ENCODE measurements at regions not wholly inside any gene's neighbourhood (a gene's known extent, or its start where the extent isn't known, plus 50 kb on each side); places are given as distances from the start of the nearest gene placed in this dataset.

GRCh38 chr13:81697826-81698225 is 1356.9 kb upstream of the SPRY2 start:
- Histone ChIP-seq H3K9me3 (ENCODE audit: low read depth, low read length) (no peaks in the 10 kb centered on the region), H3K9ac (ENCODE audit: insufficient read length) (no peak overlapping the region), H3K4me3 (no peak overlapping the region), H3K36me3 (ENCODE audit: insufficient read depth, low read length) (no peaks in the 10 kb centered on the region), H3K27ac (no peak overlapping the region)
- DNase-seq (ENCODE audit: low read depth, low spot score): no peak
- TF ChIP-seq EZH2 (IDR thresholded peaks at IDR 0.05) (no peak), POLR2AphosphoS5 (IDR thresholded peaks at IDR 0.05; ENCODE audit: borderline replicate concordance, low read depth, low read length) (no peak), FOXP2 (optimal IDR thresholded peaks at IDR 0.05; ENCODE audit: control extremely low read depth, extremely low read length, insufficient read depth) (no peak)

GRCh38 chr13:81686877-81687276 is 1346.0 kb upstream of the SPRY2 start:
- H3K4me3 ChIP-seq: no peak overlapping the region
- no peaks in the 10 kb centered on the region for H3K9me3 ChIP-seq (ENCODE audit: low read depth, low read length)
- DNase-seq (ENCODE audit: low read depth, low spot score): no peak
- TF ChIP-seq FOXP2 (optimal IDR thresholded peaks at IDR 0.05; ENCODE audit: control extremely low read depth, extremely low read length, insufficient read depth) (no peak), POLR2AphosphoS5 (IDR thresholded peaks at IDR 0.05; ENCODE audit: borderline replicate concordance, low read depth, low read length) (no peak), EZH2 (IDR thresholded peaks at IDR 0.05) (no peak)
- no peak overlapping the region for H3K27ac ChIP-seq
- no peaks in the 10 kb centered on the region for H3K36me3 ChIP-seq (ENCODE audit: insufficient read depth, low read length)
- no peak overlapping the region for H3K9ac ChIP-seq (ENCODE audit: insufficient read length)

DNA sequence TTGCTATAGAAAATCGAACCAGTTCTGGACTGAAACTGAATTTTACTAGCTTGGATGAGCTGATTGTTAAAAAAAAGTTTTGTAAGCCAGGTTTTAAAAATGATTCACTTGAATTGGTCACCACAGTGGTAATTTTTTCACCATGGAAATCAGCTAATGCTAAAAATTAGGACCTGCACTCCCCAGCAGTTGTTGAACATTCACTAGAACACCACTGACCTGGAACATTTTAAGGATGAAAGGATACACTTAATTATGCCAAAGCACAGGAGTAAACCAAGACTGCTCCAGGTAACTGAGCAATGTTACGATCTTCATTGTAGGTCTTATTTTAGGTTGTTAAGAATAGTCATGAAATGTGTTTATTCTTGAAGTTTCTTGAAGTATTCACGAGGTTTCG is 1342.6 kb upstream of the SPRY2 start:
- Histone ChIP-seq H3K27ac (no peak overlapping the region), H3K4me3 (no peak overlapping the region), H3K9me3 (ENCODE audit: low read depth, low read length) (no peaks in the 10 kb centered on the region), H3K36me3 (ENCODE audit: insufficient read depth, low read length) (no peaks in the 10 kb centered on the region), H3K9ac (ENCODE audit: insufficient read length) (no peak overlapping the region)
- TF ChIP-seq EZH2 (IDR thresholded peaks at IDR 0.05) (no peak), FOXP2 (optimal IDR thresholded peaks at IDR 0.05; ENCODE audit: control extremely low read depth, extremely low read length, insufficient read depth) (no peak), POLR2AphosphoS5 (IDR thresholded peaks at IDR 0.05; ENCODE audit: borderline replicate concordance, low read depth, low read length) (no peak)
- no peak for DNase-seq (ENCODE audit: low read depth, low spot score)

- Histone ChIP-seq H3K27ac (no peak overlapping the region), H3K9ac (ENCODE audit: insufficient read length) (no peak overlapping the region), H3K9me3 (ENCODE audit: low read depth, low read length) (no peaks in the 10 kb centered on the region), H3K36me3 (ENCODE audit: insufficient read depth, low read length) (no peaks in the 10 kb centered on the region), H3K4me3 (no peak overlapping the region)
- TF ChIP-seq EZH2 (IDR thresholded peaks at IDR 0.05) (no peak), FOXP2 (optimal IDR thresholded peaks at IDR 0.05; ENCODE audit: control extremely low read depth, extremely low read length, insufficient read depth) (no peak), POLR2AphosphoS5 (IDR thresholded peaks at IDR 0.05; ENCODE audit: borderline replicate concordance, low read depth, low read length) (no peak)
- no peak for DNase-seq (ENCODE audit: low read depth, low spot score)
Measured at GRCh38 chr13:81682081-81682630, 1341.2 kb upstream of the SPRY2 start.

DNA sequence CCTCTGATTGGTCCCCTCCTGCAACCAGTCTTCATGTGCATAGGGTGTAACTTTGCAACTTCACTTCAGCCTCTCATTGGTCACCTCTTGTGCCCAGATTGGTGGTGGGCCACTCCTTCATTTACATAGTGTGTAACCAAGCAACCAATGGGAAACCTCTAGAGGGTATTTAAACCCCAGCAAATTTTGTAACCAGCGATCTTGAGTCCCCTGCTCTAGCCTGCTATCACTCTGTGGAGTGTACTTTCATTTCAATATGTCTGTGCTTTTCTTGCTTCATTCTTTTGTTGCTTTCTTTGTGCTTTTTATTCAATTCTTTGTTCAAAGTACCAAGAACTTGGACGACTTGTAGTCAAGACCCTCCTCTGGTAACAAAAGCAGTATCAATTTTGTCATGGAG is 1336.9 kb upstream of the SPRY2 start:
- Histone ChIP-seq H3K36me3 (ENCODE audit: insufficient read depth, low read length) (no peaks in the 10 kb centered on the region), H3K9ac (ENCODE audit: insufficient read length) (no peak overlapping the region), H3K9me3 (ENCODE audit: low read depth, low read length) (no peaks in the 10 kb centered on the region), H3K4me3 (no peak overlapping the region), H3K27ac (no peak overlapping the region)
- TF ChIP-seq EZH2 (IDR thresholded peaks at IDR 0.05) (no peak), POLR2AphosphoS5 (IDR thresholded peaks at IDR 0.05; ENCODE audit: borderline replicate concordance, low read depth, low read length) (no peak), FOXP2 (optimal IDR thresholded peaks at IDR 0.05; ENCODE audit: control extremely low read depth, extremely low read length, insufficient read depth) (no peak)
- no peak for DNase-seq (ENCODE audit: low read depth, low spot score)

DNA sequence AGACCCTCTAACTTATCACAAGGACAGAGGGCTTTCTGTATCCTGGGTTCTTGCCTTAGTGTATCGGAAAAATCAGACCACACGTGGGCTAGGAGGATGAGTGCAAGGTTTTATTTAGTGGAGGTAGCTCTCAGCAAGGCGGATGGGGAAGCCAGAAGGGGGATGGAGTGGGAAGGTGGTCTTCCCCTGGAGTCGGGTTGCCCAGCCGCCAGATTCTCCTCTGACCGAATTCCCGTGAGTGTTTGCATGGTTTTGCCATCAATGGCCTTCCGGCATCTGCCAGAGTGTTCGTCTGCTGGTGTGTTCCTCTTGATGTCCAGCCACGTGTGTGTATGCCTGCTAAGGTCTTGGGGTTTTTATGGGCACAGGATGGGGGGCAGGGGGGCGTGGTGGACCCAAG is 1335.1 kb upstream of the SPRY2 start:
- no peak for TF ChIP-seq EZH2 (IDR thresholded peaks at IDR 0.05)
- no peak for TF ChIP-seq POLR2AphosphoS5 (IDR thresholded peaks at IDR 0.05; ENCODE audit: borderline replicate concordance, low read depth, low read length)
- TF ChIP-seq FOXP2 (optimal IDR thresholded peaks at IDR 0.05; ENCODE audit: control extremely low read depth, extremely low read length, insufficient read depth): no peak
- no peak for DNase-seq (ENCODE audit: low read depth, low spot score)
- Histone ChIP-seq H3K27ac (no peak overlapping the region), H3K36me3 (ENCODE audit: insufficient read depth, low read length) (no peaks in the 10 kb centered on the region), H3K4me3 (no peak overlapping the region), H3K9me3 (ENCODE audit: low read depth, low read length) (no peaks in the 10 kb centered on the region), H3K9ac (ENCODE audit: insufficient read length) (no peak overlapping the region)

- TF ChIP-seq POLR2AphosphoS5 (IDR thresholded peaks at IDR 0.05; ENCODE audit: borderline replicate concordance, low read depth, low read length): no peak
- TF ChIP-seq FOXP2 (optimal IDR thresholded peaks at IDR 0.05; ENCODE audit: control extremely low read depth, extremely low read length, insufficient read depth): no peak
- TF ChIP-seq EZH2 (IDR thresholded peaks at IDR 0.05): no peak
- Histone ChIP-seq H3K36me3 (ENCODE audit: insufficient read depth, low read length) (no peaks in the 10 kb centered on the region), H3K27ac (no peak overlapping the region), H3K9me3 (ENCODE audit: low read depth, low read length) (no peaks in the 10 kb centered on the region), H3K4me3 (no peak overlapping the region), H3K9ac (ENCODE audit: insufficient read length) (no peak overlapping the region)
- no peak for DNase-seq (ENCODE audit: low read depth, low spot score)
Measured at GRCh38 chr13:81671064-81671463, 1330.1 kb upstream of the SPRY2 start.

DNA sequence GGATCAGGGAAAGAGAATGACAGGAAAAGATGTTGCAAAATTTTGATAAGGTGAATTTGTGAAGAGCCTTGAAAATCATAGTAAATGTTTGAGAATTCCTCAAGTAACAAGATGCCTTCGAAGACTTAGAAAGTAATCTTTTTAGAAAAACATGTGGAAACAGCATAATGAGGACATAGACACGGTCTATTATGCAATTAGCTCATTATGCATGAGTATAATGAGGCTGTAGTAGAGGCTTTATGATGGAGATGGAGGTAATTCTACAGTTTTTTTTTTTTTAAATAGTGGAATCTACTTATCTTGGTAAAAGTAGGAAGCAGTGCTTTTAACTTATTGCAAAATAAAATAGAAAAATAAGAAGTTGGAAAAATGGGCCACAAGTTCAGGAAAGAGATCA is 1329.1 kb upstream of the SPRY2 start:
- Histone ChIP-seq H3K36me3 (ENCODE audit: insufficient read depth, low read length) (no peaks in the 10 kb centered on the region), H3K9me3 (ENCODE audit: low read depth, low read length) (no peaks in the 10 kb centered on the region), H3K4me3 (no peak overlapping the region), H3K9ac (ENCODE audit: insufficient read length) (no peak overlapping the region), H3K27ac (no peak overlapping the region)
- no peak for TF ChIP-seq EZH2 (IDR thresholded peaks at IDR 0.05)
- no peak for TF ChIP-seq FOXP2 (optimal IDR thresholded peaks at IDR 0.05; ENCODE audit: control extremely low read depth, extremely low read length, insufficient read depth)
- TF ChIP-seq POLR2AphosphoS5 (IDR thresholded peaks at IDR 0.05; ENCODE audit: borderline replicate concordance, low read depth, low read length): no peak
- DNase-seq (ENCODE audit: low read depth, low spot score): no peak

DNA sequence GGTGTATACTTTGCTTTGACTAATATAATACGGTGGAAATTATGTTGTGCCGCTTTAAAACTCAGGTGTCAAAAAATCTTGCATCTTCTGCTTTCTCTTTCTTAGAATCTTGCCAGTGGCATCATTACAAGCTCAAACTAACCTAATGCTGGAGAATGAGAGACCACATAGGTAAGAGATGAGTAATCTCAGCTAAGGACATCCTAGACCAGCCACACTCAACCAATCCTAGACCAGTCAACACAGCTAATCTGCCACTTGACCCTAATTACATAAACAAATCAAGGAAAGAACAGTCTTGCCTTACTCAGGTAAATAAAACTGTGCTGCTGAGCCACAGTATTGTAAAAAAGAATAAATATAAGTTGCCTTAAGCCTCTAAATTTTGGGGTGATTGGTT is 1323.9 kb upstream of the SPRY2 start:
- no peak for DNase-seq (ENCODE audit: low read depth, low spot score)
- no peak for TF ChIP-seq FOXP2 (optimal IDR thresholded peaks at IDR 0.05; ENCODE audit: control extremely low read depth, extremely low read length, insufficient read depth)
- TF ChIP-seq POLR2AphosphoS5 (IDR thresholded peaks at IDR 0.05; ENCODE audit: borderline replicate concordance, low read depth, low read length): no peak
- TF ChIP-seq EZH2 (IDR thresholded peaks at IDR 0.05): no peak
- no peak overlapping the region for H3K9ac ChIP-seq (ENCODE audit: insufficient read length)
- no peak overlapping the region for H3K4me3 ChIP-seq
- H3K36me3 ChIP-seq (ENCODE audit: insufficient read depth, low read length): no peaks in the 10 kb centered on the region
- no peak overlapping the region for H3K27ac ChIP-seq
- H3K9me3 ChIP-seq (ENCODE audit: low read depth, low read length): no peaks in the 10 kb centered on the region

Data from SK-N-MC (cell line).